Glomerular visceral epithelial cell (primary cell): ENCODE measurements at regions not wholly inside any gene's neighbourhood (a gene's known extent, or its start where the extent isn't known, plus 50 kb on each side); places are given as distances from the start of the nearest gene placed in this dataset.
"Not testable (repeated sequence)": the region's sequence is repeated elsewhere in the genome, so short reads cannot be mapped to it uniquely, and the experiment has no call there.

Experiments
- DNase-seq: peaks from one replicate; pipeline ENCODE4 v3.0.0-alpha.2; 2016; ENCODE audit errors: extremely low spot score

- DNase-seq: no peak
These were observed 411.2 kb downstream of the ETV1 start for GRCh38 chr7:13578294-13578693.

DNA sequence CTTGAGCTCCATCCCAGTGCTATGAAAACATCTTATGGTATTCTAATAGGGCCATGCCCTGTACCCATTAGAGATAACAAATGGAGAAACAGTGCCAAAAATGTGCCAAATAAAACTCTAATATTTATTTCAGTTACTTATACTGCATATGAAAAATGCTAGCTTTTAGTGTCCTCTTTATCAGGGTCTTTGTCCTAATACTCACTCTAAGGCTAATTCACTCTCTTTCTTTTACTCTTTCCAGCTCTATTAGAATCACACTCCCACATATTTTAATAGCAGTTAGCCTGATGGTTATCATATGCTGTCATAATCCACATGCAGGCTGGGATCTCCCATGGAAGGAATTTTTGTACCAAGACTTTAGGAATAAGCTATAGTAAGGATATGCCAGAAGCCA, 408.4 kb downstream of the ETV1 start:
- no peak for DNase-seq

DNA sequence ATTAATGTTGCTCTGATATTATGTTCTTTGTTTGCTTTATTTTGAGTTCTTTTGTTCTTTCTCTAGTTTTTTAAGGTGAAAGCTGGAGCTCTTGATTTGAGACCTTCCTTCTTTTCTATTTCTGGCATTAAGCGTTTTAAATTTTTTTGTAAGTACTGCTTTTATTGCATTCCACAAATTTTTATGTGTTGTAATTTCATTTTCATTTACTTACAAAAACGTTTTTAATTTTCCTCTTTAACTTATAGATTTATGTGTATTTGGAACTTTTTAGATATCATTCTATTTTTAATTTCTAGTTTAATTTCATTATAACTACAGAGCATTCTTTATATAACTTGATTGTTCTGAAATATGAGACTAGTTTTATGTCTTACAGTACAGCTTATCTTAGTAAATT, 395.6 kb downstream of the ETV1 start:
- DNase-seq: no peak

DNA sequence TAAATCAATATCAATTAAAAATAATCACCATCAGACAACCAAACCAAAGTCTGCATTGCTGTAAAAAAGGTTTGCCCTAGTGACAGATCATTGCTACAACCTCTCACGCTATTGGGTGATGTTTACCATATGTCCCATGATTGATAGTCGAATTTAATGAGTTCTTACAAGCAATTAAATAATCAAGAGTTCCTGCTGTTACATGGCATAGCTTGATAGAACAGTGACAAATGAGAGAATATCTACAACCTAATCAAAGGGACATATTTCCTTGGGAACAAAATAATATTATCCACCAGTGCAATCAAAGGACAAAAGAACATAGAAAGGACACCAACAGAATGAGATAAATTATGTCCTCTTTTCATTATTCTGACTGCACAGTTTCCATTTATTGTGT, 387.4 kb downstream of the ETV1 start:
- no peak for DNase-seq

DNA sequence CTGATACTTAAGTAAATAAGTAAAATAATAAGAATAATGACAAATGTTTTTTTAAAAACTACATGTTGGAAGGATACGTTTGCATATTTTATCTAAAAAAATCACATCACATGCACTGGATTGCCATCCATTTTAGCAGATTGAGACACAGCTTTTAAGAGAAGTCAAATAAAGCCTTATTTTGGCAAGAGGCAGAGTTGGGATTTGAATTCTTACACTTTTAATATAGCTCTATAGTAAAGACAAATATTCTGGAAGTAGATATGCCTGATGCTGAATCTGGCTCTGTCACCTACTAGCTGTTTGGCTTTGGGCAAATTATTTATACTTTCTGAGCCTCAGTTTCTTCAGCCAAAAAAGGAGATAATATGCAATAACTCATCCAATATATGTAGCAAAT, 386.4 kb downstream of the ETV1 start:
- DNase-seq: no peak

GRCh38 chr7:13603661-13604060, 385.8 kb downstream of the ETV1 start:
- DNase-seq: peak; percentile 64

- DNase-seq: peak; percentile 18
These were observed 385.3 kb downstream of the ETV1 start for GRCh38 chr7:13604178-13604577.

DNA sequence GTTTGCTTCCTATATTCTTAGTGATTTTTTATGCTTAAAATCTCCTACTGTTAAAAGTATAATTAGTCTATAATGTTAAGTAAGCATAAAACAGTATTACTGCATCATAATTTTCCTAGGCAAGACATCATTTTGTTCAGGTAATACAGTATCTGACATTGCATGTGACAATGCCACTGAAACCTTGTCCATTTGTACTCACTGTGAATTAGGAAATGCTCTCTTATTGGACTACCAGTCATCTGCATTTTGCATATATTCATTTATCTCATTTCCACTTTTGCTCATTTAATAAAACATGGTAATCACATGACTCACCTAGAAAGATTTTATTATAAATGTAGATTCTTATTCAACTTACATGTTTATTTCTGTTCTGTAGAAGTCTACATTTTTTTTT, 379.1 kb downstream of the ETV1 start:
- no peak for DNase-seq

DNA sequence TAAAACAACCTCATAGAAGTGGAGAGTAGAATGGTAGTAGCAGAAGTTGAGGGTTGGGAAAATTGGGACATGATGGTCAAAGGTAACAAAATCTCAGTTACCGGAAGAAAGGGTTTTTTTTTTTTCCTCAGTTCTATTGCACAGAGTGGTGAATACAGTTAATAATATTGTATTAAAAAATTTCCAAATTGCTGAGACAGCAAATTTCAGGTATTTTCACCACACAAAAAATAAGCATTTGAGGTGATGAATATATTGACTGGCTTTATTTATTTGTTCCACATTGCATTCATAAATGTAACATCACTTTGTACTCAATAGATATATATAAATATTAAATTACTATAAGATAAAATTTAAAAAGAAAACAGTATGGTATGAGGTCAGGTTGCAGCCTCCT, 373.8 kb downstream of the ETV1 start:
- no peak for DNase-seq

GRCh38 chr7:13627455-13627854, 362.0 kb downstream of the ETV1 start:
- no peak for DNase-seq

- peak; percentile 45 for DNase-seq
These were observed 361.0 kb downstream of the ETV1 start for GRCh38 chr7:13628239-13629001.

- not testable (repeated sequence) for DNase-seq
These were observed 358.0 kb downstream of the ETV1 start for GRCh38 chr7:13631207-13632049.

DNA sequence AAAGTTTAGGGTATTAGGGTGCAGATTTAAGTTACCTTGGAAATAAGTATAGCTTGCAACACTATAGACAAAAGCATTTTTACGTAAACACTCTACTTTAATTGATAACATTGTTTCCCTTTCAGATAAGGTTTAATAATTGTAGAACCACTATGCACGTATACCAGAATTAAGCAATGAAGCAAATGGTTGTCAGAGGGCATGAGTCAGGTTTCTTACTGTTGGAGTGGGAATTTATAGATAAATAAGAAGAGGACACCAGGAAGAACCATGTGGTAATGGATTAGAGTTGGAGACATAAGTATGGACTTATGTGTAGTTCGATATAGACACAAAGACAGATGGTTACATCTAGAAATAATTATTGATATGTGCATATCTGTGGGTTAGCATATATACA, 355.6 kb downstream of the ETV1 start:
- no peak for DNase-seq

DNA sequence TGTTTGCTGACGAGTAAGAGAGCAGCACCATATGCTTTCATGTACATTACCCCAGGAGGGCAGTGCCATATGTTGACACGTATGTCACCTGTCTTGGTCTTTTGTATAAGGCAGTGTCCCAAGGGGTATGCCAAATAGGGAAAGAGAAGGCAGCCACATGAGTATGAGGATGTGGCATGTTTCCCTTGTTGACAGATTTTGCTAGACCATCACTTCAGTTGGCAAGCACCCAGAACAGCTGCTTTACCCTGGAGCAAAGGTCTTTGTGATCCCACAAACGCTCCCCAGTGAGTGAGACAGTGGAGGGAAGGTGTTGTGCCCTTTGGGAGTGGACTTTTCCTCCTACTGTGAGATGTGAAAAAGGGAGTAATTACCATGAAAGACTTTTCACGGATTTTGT, 350.1 kb downstream of the ETV1 start:
- DNase-seq: no peak

DNA sequence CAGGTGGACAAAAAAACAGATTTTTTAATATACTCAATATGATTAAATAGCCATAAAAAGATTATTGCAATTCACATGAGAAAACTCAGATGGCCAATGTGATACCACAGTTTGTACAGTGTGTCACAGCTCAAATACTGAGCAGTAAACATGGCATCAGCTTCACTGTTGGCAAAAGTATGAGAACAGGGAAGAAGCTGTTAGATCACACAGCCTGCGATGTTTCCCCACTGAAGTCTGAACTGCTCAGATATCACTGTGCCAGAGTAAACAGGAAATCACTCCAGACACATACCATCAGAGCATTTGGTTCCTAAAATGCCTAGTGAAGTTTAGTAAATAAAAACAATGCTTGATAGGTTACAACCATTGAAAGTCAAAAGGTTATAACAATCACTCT, 347.8 kb downstream of the ETV1 start:
- DNase-seq: no peak

GRCh38 chr7:13651167-13651566, 338.3 kb downstream of the ETV1 start:
- no peak for DNase-seq

DNA sequence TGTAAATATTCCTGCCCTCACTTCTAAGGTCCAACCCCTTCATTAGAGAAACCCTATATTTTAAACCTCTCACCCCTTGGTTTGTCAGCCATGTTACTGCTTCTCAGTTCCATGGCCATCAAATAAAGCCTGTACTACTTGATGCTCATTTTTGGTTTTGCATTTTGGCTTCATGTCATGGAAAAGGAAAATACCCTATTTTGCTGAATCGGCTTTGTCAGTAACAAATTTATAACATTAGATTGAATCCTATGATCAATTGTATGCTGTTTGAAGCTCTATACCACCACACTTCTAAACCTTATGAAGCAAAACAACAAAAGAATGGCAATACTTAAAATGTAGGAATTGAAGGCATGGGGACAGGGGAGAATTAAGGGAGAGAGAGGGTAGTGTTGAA, 333.1 kb downstream of the ETV1 start:
- no peak for DNase-seq

DNA sequence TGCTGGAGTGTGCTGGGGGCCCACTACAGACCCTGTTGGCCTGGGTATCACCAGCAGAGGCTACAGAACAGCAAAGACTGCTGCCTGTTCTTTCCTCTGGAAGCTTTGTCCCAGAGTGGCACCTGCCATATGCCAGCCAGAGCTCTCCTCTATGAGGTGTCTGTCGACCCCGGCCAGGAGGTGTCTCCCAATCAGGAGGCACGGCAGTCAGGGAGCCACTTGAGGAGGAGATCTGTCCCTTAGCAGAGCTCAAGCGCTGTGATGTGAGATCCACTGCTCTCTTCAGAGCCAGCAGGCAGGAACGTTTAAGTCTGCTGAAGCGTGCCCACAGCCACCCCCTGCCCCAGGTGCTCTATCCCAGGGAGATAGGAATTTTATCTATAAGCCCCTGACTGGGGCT, 316.2 kb downstream of the ETV1 start:
- DNase-seq: no peak

DNA sequence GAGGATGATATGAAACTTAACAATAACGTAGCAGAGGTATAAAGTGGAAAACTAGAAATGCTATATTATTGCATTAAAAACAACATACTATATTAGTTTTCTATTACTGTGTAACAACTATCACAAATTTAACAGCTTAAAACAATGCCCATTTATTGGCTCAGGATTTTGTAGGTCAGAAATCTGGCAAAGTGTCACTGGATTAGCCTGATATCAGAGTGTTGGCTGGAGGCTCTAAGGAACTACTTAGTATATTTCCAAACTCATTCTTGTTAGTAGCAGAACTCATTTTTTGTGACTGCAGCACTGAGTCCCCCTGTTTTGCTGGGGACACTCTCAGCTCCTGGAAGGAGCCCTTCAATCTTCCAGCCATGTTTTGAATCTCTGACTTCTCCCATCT, 306.8 kb downstream of the ETV1 start:
- no peak for DNase-seq

GRCh38 chr7:13687500-13687899, 302.0 kb downstream of the ETV1 start:
- DNase-seq: no peak

DNA sequence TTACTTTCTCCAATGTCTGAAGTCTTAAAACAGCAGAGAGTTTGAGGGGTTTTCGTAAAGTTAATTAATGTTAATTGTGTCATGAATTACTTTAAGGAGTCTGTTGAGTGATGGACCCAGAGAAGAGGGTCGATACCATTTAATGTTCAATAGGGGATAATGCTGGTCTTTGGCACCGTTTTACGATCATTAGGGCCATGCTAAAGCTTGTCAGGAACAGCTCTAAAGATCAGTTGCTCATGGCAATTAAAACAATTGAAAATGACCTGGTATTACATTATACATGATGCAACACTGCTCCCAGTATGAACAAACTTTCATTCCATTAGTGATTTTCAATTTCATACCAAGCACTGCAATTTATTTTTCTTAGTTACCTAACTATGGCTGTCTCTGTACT, 296.9 kb downstream of the ETV1 start:
- no peak for DNase-seq

GRCh38 chr7:13702251-13702650, 287.2 kb downstream of the ETV1 start:
- no peak for DNase-seq

DNA sequence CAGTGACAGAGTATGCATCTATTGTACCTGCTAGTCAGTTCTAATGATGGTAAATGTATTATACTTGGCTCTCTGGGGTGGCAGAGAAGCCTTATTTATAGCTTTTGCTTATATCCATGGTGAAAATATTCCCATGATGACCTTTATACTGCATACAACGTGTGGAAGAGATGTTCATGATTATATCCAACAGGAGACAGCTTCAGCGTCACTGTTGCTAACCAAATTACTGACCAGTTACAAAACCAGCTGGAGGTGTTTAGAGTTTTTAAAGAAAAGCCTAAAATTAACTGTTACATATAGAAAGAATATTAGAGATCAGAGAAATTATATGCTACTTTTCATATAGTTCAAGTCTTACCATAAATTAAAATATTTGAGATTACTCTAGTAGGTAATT, 280.8 kb downstream of the ETV1 start:
- no peak for DNase-seq
